ENCODE measurements at regions not wholly inside any gene's neighbourhood (a gene's known extent, or its start where the extent isn't known, plus 50 kb on each side); places are given as distances from the start of the nearest gene placed in this dataset.

DNA sequence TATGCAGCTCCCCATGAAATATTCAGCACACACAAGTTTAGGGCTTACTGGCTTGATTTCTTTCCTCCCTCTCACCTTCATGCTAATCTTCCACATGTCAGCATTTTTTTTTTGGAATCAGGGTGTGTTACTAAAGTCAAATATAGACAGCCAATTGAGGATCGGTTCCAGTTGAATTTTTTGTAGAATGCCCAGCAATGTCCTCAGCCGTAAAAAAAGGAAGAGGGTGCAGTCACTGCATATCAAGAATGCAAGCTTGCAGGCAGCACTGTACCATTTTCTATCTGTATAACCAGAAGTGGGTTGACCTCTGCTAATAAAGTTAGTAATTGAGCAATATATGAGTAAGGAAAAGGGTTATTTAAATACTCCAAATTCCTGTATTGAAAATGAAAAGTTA is 51.4 kb upstream of the CHMP2B start:
- no peak for DNase-seq (ENCODE audit: low spot score)

GRCh38 chr3:87173776-87174175 is 53.3 kb upstream of the CHMP2B start:
- DNase-seq (ENCODE audit: low spot score): no peak

DNA sequence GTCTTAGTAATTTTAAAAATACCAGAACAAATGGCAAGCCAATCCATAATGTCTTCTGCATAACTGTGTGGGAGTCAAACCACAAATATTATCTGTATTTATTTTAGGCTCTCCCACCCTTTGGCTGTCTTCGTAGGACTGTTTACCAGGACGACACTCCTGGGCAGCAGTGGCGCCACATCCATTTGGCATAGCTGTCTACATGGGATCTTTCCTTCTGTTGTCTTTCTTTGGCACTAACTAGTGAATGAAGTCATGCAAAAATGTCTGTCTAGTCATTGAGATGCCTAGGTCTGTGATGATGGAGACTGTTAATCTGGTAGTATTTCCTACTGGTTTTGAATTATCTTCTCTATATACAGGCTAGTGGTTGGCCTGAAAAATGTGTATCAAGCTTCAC is 54.0 kb upstream of the CHMP2B start:
- no peak for DNase-seq (ENCODE audit: low spot score)

- DNase-seq (ENCODE audit: low spot score): no peak
These were observed 59.3 kb upstream of the CHMP2B start for GRCh38 chr3:87167628-87168456.

- DNase-seq (ENCODE audit: low spot score): no peak
These were observed 62.9 kb upstream of the CHMP2B start for GRCh38 chr3:87164245-87164644.

DNA sequence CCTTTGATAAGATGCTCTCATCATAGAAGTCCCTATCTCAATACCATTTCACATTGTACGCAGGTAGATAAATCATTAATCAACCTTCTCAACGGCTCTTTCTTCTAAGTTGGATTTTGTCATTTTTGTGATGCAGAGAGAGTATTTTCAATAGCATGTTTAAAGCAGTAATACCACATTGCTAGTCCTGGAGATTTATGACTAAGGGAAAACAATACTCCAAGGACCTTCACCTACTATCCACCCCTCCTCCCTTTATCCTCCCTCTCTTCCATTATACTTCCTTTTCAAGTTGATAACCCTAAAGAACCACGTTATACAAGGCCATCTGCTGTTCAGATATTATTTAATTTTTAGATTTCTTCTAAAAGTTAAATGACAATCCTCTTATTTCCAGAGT is 65.3 kb upstream of the CHMP2B start:
- no peak for DNase-seq (ENCODE audit: low spot score)

- DNase-seq (ENCODE audit: low spot score): no peak
These were observed 65.7 kb upstream of the CHMP2B start for GRCh38 chr3:87161417-87161816.

DNA sequence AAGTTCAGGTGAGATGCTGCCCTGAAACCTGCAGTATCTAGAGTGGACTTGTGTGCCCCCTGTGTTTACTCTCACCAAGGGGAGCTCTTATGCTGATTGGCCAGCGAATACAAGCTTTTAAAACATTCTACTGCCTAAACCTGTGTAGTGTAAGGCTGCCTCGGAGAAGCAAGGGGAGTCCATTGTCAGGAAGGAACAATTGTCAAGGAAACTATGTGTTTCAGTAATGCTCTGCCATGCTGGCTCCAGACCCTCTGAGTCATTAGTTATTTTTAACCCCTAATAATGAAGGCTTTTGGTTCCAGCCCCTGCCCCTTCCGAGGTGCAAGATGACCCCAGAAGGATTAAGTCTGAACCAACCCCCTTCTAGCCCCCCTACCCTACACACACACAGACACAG is 66.1 kb upstream of the CHMP2B start:
- DNase-seq (ENCODE audit: low spot score): no peak

DNA sequence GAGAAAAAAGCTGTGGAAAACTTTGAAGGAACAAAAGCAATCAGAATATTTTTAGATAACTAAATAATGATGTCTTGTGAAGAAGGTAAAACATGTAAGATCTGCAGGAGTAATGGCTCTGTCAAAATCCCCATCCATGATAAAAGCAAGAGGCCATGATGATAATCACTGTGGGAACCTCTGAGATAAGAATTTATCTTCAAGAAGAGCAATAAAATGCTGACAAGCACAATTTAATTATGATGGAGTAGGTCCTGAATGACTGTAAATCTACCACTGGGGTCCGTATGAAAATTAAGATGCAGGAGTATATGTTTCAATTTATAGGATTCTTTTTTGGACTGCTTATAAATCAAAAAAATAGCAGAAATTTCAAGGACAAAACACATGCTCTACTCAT is 68.3 kb upstream of the CHMP2B start:
- DNase-seq (ENCODE audit: low spot score): no peak

DNA sequence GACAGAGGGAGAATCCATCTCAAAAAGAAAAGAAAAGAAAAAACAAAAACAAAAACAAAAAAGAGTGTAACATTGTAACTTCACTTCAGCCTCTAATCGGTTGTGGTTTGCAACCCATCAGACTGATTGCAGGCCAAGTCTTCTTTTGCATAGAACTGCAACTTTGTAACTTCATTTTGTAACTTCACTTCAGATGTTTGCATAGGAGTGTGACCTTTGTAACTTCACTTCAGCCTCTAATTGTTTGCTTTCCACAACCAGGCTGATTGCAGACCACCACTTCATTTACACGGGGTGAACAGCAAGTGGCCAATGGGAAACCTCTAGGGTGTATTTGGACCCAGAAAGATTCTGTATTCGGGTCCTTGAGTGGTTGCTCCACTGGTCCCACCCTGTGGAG is 79.1 kb upstream of the CHMP2B start:
- DNase-seq (ENCODE audit: low spot score): no peak

DNA sequence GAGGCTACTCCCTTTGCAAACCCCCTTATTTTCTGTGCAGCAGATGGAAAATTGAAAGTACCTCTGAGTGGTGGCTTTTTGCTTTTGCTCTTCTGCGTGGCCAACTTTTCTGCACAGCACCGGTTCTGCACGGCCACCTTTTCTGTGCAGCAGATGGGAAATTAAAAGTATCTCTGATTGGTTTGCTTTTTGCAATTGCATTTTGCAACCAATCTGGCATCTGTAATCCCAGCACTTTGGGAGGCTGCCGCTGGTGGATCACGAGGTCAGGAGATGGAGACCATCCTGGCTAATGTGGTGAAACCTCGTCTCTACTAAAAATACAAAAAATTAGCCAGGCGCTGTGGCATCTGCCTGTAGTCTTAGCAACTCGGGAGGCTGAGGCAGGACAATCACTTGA is 79.5 kb upstream of the CHMP2B start:
- no peak for DNase-seq (ENCODE audit: low spot score)

- no peak for DNase-seq (ENCODE audit: low spot score)
These were observed 81.6 kb upstream of the CHMP2B start for GRCh38 chr3:87145553-87145952.

DNA sequence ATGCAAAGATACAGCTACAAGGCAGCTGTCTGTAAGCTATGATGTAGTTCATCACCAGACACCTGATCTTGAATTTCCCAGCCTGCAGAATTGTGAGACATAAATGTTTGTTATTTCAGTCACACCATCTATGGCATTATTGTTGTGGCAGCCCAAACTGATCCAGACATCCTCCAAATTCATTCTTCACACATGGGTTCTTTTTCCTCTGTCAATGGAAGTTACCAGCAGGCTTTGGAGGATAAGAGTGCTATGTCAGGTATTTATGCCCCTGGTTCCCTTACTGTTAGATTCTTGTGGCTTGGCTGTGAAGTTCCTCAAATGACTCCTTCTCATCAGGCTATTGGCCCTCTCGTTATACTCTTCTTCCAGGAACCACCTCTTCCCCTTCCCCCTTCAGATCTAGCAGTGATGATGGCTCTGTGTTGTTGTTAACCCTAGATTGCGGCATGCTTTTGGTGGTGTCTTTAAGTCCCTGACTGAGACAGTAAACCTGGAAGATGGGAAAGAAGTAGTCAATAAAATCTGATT is 91.0 kb upstream of the CHMP2B start:
- no peak for DNase-seq (ENCODE audit: low spot score)

DNA sequence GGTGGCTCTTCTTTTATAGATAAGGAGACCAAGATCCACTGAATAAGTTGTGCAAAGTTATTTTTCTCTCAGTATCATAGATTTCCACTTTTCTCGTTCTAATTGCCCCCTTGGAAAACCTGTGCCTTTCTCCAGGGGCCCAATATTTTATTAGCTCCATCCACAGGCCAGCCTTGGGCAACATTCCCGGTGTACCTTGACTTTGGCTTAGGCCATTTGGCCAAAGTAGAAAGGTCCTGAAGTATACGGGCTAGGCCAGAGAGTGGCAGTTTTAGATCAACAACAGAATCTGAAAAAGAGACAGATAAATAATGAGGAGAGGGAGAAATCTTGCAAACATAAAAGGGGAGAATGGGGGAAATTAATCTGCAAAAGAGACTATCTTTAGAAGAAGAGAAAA is 91.7 kb upstream of the CHMP2B start:
- DNase-seq (ENCODE audit: low spot score): no peak

DNA sequence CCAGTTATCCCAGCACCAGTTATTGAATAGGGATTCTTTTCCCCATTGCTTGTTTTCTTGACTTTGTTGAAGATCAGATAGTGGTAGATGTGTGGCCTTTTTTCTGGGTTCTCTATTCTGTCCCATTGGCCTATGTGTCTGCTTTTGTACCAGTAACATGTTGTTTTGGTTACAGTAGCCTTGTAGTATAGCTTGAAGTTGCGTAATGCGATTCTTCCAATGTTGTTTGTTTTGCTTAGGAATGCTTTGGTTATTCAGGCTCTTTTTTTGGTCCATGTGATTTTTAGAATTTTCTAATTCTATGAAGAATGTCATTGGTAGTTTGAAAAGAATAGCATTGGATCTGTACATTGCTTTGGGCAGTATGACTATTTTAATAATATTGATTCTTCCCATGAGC is 94.3 kb upstream of the CHMP2B start:
- no peak for DNase-seq (ENCODE audit: low spot score)

DNA sequence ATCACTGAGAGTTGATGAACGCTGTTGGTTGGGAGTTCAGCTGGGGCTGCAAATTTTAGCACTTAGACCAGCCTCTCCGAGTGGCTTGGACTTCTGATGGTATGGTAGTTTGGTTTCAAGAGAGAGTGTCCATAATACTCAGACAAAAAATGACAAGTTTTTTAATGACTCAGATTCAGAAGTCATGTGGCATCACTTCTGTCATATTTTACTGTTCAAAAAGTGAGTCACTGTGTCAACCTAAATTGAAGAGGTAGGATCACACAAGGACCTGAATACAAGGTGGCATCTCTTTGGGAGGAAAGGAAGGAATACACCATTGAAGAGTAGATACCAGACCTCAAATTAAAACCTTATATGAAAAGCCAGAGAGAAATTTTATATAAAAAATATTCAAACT is 99.1 kb upstream of the CHMP2B start:
- no peak for DNase-seq (ENCODE audit: low spot score)

DNA sequence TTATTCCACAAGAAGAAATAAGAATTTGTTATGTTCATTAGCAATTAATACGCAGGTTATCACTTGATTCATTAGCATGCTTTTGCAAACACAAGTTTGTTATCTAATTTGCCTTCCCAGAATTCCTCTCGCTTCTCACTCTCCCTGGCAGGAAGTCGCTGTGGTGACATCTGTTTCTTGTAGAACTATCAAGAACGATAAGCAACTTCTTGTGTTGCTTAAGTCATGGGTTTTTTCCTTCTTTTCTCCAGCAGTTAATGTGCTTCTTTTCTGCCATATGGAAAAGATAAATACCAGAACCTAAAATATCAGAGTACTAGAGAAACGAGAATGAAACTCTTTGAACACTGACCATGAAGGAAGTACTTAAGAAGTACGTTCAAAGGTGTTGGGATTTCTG is 99.8 kb upstream of the CHMP2B start:
- no peak for DNase-seq (ENCODE audit: low spot score)

DNA sequence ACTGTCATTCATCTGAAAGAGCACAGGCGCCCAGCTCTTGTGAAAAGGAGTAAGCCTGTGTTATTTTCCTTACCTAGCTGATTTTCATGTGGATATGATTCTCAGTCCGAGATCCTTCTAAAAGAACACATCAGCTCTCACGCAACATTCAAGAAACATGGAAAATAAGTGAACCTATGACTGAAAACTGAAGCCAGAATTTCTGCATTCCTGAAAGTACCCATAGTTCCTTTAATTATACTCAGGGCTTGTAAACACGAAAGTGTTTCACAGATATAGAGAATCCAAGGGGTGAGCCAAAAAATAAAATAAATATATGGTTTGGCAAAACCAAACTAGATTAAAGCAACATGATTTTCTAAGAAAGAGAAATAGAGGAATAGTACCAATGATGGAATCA is 100.8 kb upstream of the CHMP2B start:
- DNase-seq (ENCODE audit: low spot score): no peak

- DNase-seq (ENCODE audit: low spot score): no peak
These were observed 102.0 kb upstream of the CHMP2B start for GRCh38 chr3:87125116-87125515.

GRCh38 chr3:87122766-87123165 is 104.3 kb upstream of the CHMP2B start:
- no peak for DNase-seq (ENCODE audit: low spot score)

DNA sequence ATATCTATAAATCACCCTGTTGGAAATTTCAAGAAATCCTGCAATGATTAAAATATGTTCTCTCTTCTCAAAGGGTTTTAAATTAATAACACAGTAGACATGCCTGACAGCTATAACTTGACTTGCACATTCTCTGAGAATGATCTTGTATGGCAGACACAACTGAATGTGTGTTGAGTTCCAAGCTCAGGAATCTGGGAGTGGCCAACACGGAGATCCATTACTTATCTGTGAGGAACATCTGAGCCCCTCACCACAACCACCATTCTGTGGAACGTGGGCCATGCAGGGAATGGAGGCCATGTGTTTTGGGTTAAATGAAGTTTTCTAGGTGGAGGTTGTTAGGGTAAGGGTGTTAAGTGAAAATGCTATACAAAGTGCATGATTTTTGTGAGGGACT is 105.3 kb upstream of the CHMP2B start:
- no peak for DNase-seq (ENCODE audit: low spot score)

GRCh38 chr3:87120881-87121280 is 106.2 kb upstream of the CHMP2B start:
- peak; percentile 50 for DNase-seq (ENCODE audit: low spot score)

- no peak for DNase-seq (ENCODE audit: low spot score)
These were observed 106.9 kb upstream of the CHMP2B start for GRCh38 chr3:87120236-87120635.

DNA sequence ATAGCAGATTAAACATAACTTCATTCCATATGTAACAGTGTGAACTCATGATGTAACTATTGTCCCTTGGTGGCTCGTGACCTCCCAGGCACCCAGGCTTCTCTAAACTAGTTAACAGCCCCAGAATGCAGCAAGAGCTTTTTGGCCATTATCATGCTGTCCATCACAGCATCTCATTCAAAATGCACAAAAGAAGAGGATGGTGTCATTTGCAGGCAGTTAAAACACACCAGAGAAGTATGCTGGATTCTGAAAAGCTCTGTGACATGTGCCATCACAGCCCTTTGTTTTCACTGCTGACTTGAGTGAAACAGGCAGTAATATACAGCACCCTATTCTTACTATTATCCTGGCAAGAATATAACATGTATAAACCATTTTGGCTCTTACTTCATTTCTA is 117.6 kb upstream of the CHMP2B start:
- DNase-seq (ENCODE audit: low spot score): no peak
